IMR-90 (cell line): ENCODE measurements at regions not wholly inside any gene's neighbourhood (a gene's known extent, or its start where the extent isn't known, plus 50 kb on each side); places are given as distances from the start of the nearest gene placed in this dataset.
A peak's percentile ranks its signal among the peaks of the same experiment; 100 is the strongest.

Experiments used
- ATAC-seq: fragments of 200-7000 bp; cut with Tn5 transposase; 2 replicates; pipeline ENCODE4 v1.9.1; 2020; ENCODE audit warnings: low read depth, mild to moderate bottlenecking, moderate library complexity
- BruUV-seq: library from RNA; stranded (reverse); fragments of 400-500 nt; replicated peaks from 2 replicates; lab custom pipeline; 2021; lab: Mats Ljungman, UMichigan
- CTCF ChIA-PET: fragments of 300-600 bp; formaldehyde crosslinking; extraction: SDS; loops from one replicate; lab custom pipeline; 2021; ENCODE audit warnings: antibody characterized with exemption; lab: Yijun Ruan, JAX
- POLR2A ChIA-PET: fragments of 300-600 bp; sonication (Branson Sonifier 250); formaldehyde crosslinking; loops from one replicate; lab custom pipeline; 2022; ENCODE audit warnings: antibody characterized with exemption; ENCODE audit not compliant: unreplicated experiment; lab: Charles Lee
- DNase-seq: peaks from one replicate; pipeline ENCODE4 v3.0.0; 2013
- H2AFZ ChIP-seq: replicated peaks from 2 replicates; pipeline ENCODE3; 2013; ENCODE audit warnings: low read length, mild to moderate bottlenecking; ENCODE audit not compliant: poor library complexity
- H2AK5ac ChIP-seq: 2 replicates; pipeline ENCODE4 v1.6.1; 2013; ENCODE audit warnings: low read depth, low read length, inconsistent platforms
- H2AK9ac ChIP-seq: replicated peaks from 2 replicates; pipeline ENCODE3; 2013; ENCODE audit warnings: mild to moderate bottlenecking, low read depth, low read length, moderate library complexity; ENCODE audit not compliant: poor library complexity
- H2BK120ac ChIP-seq: 2 replicates; pipeline ENCODE4 v1.6.1; 2013; ENCODE audit warnings: low read depth, low read length, inconsistent platforms
- H2BK15ac ChIP-seq: 3 replicates; pipeline ENCODE4 v1.6.1; 2013; ENCODE audit warnings: low read depth, low read length, inconsistent platforms
- H2BK20ac ChIP-seq: 2 replicates; pipeline ENCODE4 v1.6.1; 2013; ENCODE audit warnings: low read depth, mild to moderate bottlenecking, inconsistent platforms, low read length, moderate library complexity
- H2BK5ac ChIP-seq: 2 replicates; pipeline ENCODE4 v1.6.1; 2013; ENCODE audit warnings: mild to moderate bottlenecking, low read depth, low read length, inconsistent platforms; ENCODE audit not compliant: poor library complexity, severe bottlenecking
- H3K14ac ChIP-seq: replicated peaks from 2 replicates; pipeline ENCODE4 v1.6.1; 2013; ENCODE audit warnings: low read depth, low read length, inconsistent platforms
- H3K18ac ChIP-seq: 2 replicates; pipeline ENCODE4 v1.6.1; 2013; ENCODE audit warnings: low read depth, low read length, control low read depth
- H3K23ac ChIP-seq: 2 replicates; pipeline ENCODE4 v1.6.1; 2013; ENCODE audit warnings: low read depth, low read length, inconsistent platforms
- H3K27ac ChIP-seq: 2 replicates; pipeline ENCODE4 v1.5.1; 2013; ENCODE audit warnings: mild to moderate bottlenecking, control low read depth, low read length; ENCODE audit not compliant: insufficient read depth
- H3K27me3 ChIP-seq: 2 replicates; pipeline ENCODE4 v1.6.1; 2013; ENCODE audit warnings: low read length; ENCODE audit not compliant: control insufficient read depth, insufficient read depth
- H3K36me3 ChIP-seq: 2 replicates; pipeline ENCODE4 v1.6.1; 2013; ENCODE audit warnings: low read length, mixed read lengths; ENCODE audit not compliant: control insufficient read depth, insufficient read depth
- H3K4ac ChIP-seq: 2 replicates; pipeline ENCODE4 v1.6.1; 2013; ENCODE audit warnings: low read depth, low read length, inconsistent platforms
- H3K4me1 ChIP-seq: 2 replicates; pipeline ENCODE4 v1.6.1; 2013; ENCODE audit warnings: low read length, mixed read lengths; ENCODE audit not compliant: control insufficient read depth, insufficient read depth
- H3K4me2 ChIP-seq: 2 replicates; pipeline ENCODE4 v1.6.1; 2013; ENCODE audit warnings: low read depth, mild to moderate bottlenecking, control low read depth, low read length, moderate library complexity
- H3K4me3 ChIP-seq: 2 replicates; pipeline ENCODE4 v1.5.1; 2013; ENCODE audit warnings: low read depth, mild to moderate bottlenecking, control low read depth, low read length, moderate library complexity; ENCODE audit not compliant: insufficient read depth
- H3K56ac ChIP-seq: 2 replicates; pipeline ENCODE4 v1.6.1; 2013; ENCODE audit warnings: low read length, inconsistent platforms; ENCODE audit not compliant: insufficient read depth; ENCODE audit errors: extremely low read depth
- H3K79me1 ChIP-seq, 2 experiments: 2 replicates each; pipeline ENCODE4 v1.6.1; 2013; ENCODE audit warnings: low read length in 2 of 2, inconsistent platforms in 1 of 2, low read depth in 1 of 2
- H3K9ac ChIP-seq: 2 replicates; pipeline ENCODE4 v1.6.1; 2013; ENCODE audit warnings: low read depth, low read length, control low read depth
- H3K9me1 ChIP-seq: 2 replicates; pipeline ENCODE4 v1.6.1; 2013; ENCODE audit warnings: low read length, inconsistent platforms; ENCODE audit not compliant: insufficient read depth
- H3K9me3 ChIP-seq: 2 replicates; pipeline ENCODE4 v1.6.1; 2013; ENCODE audit warnings: low read length; ENCODE audit not compliant: control insufficient read depth, insufficient read depth
- H4K20me1 ChIP-seq: 2 replicates; pipeline ENCODE4 v1.6.1; 2013; ENCODE audit warnings: low read length, inconsistent platforms; ENCODE audit not compliant: insufficient read depth
- H4K5ac ChIP-seq: 2 replicates; pipeline ENCODE4 v1.6.1; 2013; ENCODE audit warnings: mild to moderate bottlenecking, low read depth, low read length, control low read depth
- H4K8ac ChIP-seq, 2 experiments: 2 replicates each; pipeline ENCODE4 v1.6.1; 2013; ENCODE audit warnings: low read depth in 2 of 2, low read length in 2 of 2, control low read depth in 1 of 2, inconsistent platforms in 1 of 2
- H4K91ac ChIP-seq: 2 replicates; pipeline ENCODE4 v1.6.1; 2013; ENCODE audit warnings: low read depth, low read length, inconsistent platforms; ENCODE audit not compliant: insufficient read depth
- BHLHE40 ChIP-seq: fragments of 150-350 bp; IDR thresholded peaks from 2 replicates; pipeline ENCODE4 v1.6.1; 2016; ENCODE audit warnings: mild to moderate bottlenecking, low read depth, low read length
- CHD1 ChIP-seq: IDR thresholded peaks from 2 replicates; pipeline ENCODE4 v1.6.1; 2012; ENCODE audit warnings: low read depth, low read length, improper control_type of control experiment
- NFE2L2 ChIP-seq: fragments of 150-350 bp; IDR thresholded peaks from 2 replicates; pipeline ENCODE4 v1.6.1; 2016; ENCODE audit warnings: low read depth, mild to moderate bottlenecking, low read length
- RAD21 ChIP-seq: IDR thresholded peaks from 2 replicates; pipeline ENCODE4 v1.6.1; 2012; ENCODE audit warnings: low read length, improper control_type of control experiment
- RCOR1 ChIP-seq: IDR thresholded peaks from 2 replicates; pipeline ENCODE4 v1.6.1; 2012; ENCODE audit warnings: mild to moderate bottlenecking, low read length, improper control_type of control experiment; ENCODE audit not compliant: insufficient replicate concordance
- SMC3 ChIP-seq: fragments of 150-350 bp; IDR thresholded peaks from 2 replicates; pipeline ENCODE4 v1.6.1; 2016; ENCODE audit warnings: low read depth, mild to moderate bottlenecking, antibody characterized with exemption, low read length, moderate library complexity
- WGBS, 2 experiments: methylation state at CpG; one replicate each; pipeline versions ENCODE4 v1.1.5 to v1.1.7; 2013; ENCODE audit warnings: missing lambda C conversion rate in 2 of 2; ENCODE audit not compliant: insufficient read length in 1 of 2; ENCODE audit errors: extremely low coverage in 2 of 2; 5-methylcytosine and 5-hydroxymethylcytosine counted together
- dilution Hi-C: fragments of 300-500 bp; cut with HindIII; formaldehyde crosslinking; loops from one replicate; pipeline ENCODE4 v1.14.3; 2018; ENCODE audit warnings: low sequenced_read_pairs; ENCODE audit not compliant: unreplicated experiment
- in situ Hi-C: fragments of 300-500 bp; cut with MboI; formaldehyde crosslinking; loops from 3 replicates; pipeline ENCODE4 v1.14.3; 2019; ENCODE audit warnings: low sequenced_read_pairs, inconsistent platforms, mixed read lengths
- intact Hi-C: fragments of 100-400 bp; cut with micrococcal nuclease; formaldehyde crosslinking; loops from 2 replicates; pipeline ENCODE4 v1.10.0; 2022
- TF ChIP-seq, protein P1 (sequence below): fragments of 150-350 bp; IDR thresholded peaks from 2 replicates; pipeline ENCODE4 v1.6.1; 2017; ENCODE audit warnings: mild to moderate bottlenecking, antibody characterized with exemption, low read length, low read depth

DNA sequence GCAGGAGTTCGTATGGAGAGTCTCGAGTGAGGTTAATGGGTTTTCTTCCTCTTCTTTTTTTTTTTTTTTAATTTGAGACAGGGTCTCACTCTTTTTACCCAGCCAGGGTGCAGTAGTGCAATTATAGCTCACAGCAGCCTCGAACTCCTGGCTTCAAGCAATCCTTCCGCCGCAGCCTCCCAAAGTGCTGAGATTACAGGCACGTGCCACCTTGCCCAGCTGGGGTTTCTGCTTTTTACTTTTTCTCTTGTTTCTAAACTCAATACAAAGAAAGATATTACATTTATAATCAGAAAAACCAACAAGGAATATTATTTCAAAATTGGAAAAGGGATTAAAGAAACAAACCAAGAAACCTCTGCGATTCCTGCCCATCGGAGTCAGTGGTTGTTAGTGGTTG, 175.9 kb downstream of the SEC14L1 start (continued):
- no peak for TF ChIP-seq SMC3
- TF ChIP-seq RCOR1 = no peak
- TF ChIP-seq CHD1 = no peak
- no peak for TF ChIP-seq NFE2L2

DNA sequence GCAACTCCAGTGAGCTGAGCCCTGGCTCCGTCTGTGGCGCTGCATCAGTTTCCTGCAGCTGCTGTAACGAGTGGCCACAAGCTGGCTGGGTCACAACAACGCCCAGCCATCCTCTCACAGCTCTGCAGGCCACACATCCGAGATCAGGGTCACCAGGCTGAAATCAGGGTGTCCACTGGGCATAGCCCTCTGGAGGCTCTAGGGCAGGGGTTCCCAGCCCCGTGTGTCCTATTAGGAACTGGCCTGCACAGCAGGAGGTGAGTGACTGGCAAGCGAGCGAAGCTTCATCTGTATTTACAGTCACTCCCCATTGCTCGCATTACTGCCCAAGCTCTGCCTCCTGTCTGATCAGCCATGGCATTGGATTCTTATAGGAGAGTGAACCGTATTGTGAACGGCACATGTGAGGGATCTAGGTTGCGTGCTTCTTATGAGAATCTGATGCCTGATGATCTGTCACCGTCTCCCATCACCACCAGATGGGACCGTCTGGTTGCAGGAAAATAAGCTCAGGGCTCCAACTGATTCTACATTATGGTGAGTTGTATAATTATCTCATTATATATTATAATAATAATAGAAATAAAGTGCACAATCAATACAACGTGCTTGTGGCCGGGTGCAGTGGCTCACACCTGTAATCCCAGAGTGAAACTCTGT, 176.5 kb downstream of the SEC14L1 start:
- ChIA-PET POLR2A (no interaction called here), CTCF (no interaction called here)
- intact Hi-C loops (no loop called here), dilution Hi-C loops (no loop called here), in situ Hi-C loops (no loop called here)
- peaks cover 23 to 86% of the 10 kb centered on the region in 2 experiments for H3K79me1 ChIP-seq
- 80% methylated on average over 1 of the region's 16 CpGs; no CpG with 5 or more reads in 1 of the 2 experiments for WGBS, 2 experiments
- H2BK5ac ChIP-seq = peak overlapping the region; percentile 25
- peak overlapping the region; percentile 24; the same call in 1 of the 2 replicates for H3K23ac ChIP-seq
- H3K4me1 ChIP-seq = peaks cover 49% of the 10 kb centered on the region
- peaks cover 26% of the 10 kb centered on the region for H3K9me1 ChIP-seq
- ATAC-seq (no peak), DNase-seq (no peak)
- H2BK15ac ChIP-seq = no peak overlapping the region
- no peak overlapping the region for H4K5ac ChIP-seq
- no peak overlapping the region for H3K27ac ChIP-seq
- H3K18ac ChIP-seq = no peak overlapping the region; the same call in 1 of the 2 replicates
- H3K36me3 ChIP-seq = no peaks in the 10 kb centered on the region
- H2BK120ac ChIP-seq = peak overlapping the region; percentile 64
- H3K56ac ChIP-seq = no peak overlapping the region
- peak overlapping the region; percentile 9; the same call in 1 of the 2 replicates for H2BK20ac ChIP-seq
- 0 out of 2 replicates have a peak overlapping the region, but pooled peaks have one; percentile 42 for H3K14ac ChIP-seq
- H3K4me2 ChIP-seq = no peak overlapping the region
- H2AFZ ChIP-seq = no peak overlapping the region
- peak overlapping the region; percentile 70 for H3K4ac ChIP-seq
- no TSS peak for BruUV-seq
- H3K4me3 ChIP-seq = no peak overlapping the region
- H4K20me1 ChIP-seq = no peaks in the 10 kb centered on the region
- H3K9ac ChIP-seq = no peak overlapping the region
- peak overlapping the region; percentile 37 for H2AK5ac ChIP-seq
- no peaks in the 10 kb centered on the region for H3K9me3 ChIP-seq
- no peak overlapping the region for H2AK9ac ChIP-seq
- H4K91ac ChIP-seq = peak overlapping the region; percentile 14; the same call in 1 of the 2 replicates
- no peak for TF ChIP-seq RAD21
- no peak for TF ChIP-seq BHLHE40
- TF ChIP-seq, protein P1, sequence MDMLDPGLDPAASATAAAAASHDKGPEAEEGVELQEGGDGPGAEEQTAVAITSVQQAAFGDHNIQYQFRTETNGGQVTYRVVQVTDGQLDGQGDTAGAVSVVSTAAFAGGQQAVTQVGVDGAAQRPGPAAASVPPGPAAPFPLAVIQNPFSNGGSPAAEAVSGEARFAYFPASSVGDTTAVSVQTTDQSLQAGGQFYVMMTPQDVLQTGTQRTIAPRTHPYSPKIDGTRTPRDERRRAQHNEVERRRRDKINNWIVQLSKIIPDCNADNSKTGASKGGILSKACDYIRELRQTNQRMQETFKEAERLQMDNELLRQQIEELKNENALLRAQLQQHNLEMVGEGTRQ = no peak
- H4K8ac ChIP-seq = peak overlapping the region in 1 of 2 experiments; percentile 17; a peak in 1 of 4 replicates
- no peaks in the 10 kb centered on the region for H3K27me3 ChIP-seq
